ENCODE measurements at regions not wholly inside any gene's neighbourhood (a gene's known extent, or its start where the extent isn't known, plus 50 kb on each side); places are given as distances from the start of the nearest gene placed in this dataset.

DNA sequence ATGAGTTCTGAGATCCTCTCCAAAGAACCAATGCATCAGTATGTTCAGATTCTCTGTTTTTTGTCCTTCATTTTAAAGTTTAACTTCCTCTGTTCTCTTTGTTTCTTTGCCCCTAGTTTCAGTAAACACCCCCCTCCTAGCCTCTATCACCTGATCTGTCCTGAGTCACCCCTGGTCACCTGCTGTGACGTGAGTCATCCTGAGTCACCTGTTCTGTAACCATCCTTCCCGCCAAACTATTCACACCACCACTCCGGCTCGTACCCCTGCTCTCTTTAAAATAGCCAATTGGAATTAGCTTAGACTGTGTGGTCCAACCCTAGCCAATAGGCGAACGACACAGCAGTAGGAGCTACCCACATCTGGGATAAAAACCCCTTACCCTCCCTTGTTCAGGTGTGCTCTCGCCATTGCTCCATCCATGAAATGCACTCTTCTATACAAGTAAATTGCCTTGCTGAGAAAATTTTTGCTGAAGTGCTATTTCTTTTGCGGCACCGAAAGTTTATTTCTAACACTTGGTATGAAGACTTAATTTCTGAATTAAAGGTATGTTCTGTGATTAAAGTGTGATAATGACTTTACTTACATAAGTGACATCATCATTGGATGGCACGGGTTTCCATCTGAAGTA is 318.4 kb downstream of the AASDHPPT start:
- peaks cover 0 to 18% (median 5%) of the 10 kb centered on the region in 8 donors for H3K9me3 Mint-ChIP-seq
- H3K4me1 Mint-ChIP-seq = no peaks in the 10 kb centered on the region
- H3K27me3 ChIP-seq (ENCODE audit: insufficient read depth, low read length) = no peaks in the 10 kb centered on the region
- H3K36me3 Mint-ChIP-seq = no peaks in the 10 kb centered on the region
- H3K36me3 ChIP-seq (ENCODE audit: insufficient read depth, low read length) = no peaks in the 10 kb centered on the region
- ChIA-PET POLR2A (ENCODE audit: partially characterized antibody) (no interaction called here), CTCF (ENCODE audit: partially characterized antibody) (no interaction called here)
- H3K9me3 ChIP-seq (ENCODE audit: control insufficient read depth in 1 of 2, low read length in 2 of 2) = no peaks in the 10 kb centered on the region
- no peaks in the 10 kb centered on the region for H3K27me3 Mint-ChIP-seq
- H3K4me1 ChIP-seq (ENCODE audit: insufficient read depth, low read length) = no peaks in the 10 kb centered on the region
- no peak overlapping the region for H3K4me3 ChIP-seq (ENCODE audit: low read length in 2 of 2)
- no peak overlapping the region for H3K27ac Mint-ChIP-seq
- intact Hi-C loops (cut with micrococcal nuclease) = no loop called here
- H3K27ac ChIP-seq (ENCODE audit: low read depth, low read length) = no peak overlapping the region
- no peak overlapping the region for H3K4me3 Mint-ChIP-seq
- DNase-seq = no peak

DNA sequence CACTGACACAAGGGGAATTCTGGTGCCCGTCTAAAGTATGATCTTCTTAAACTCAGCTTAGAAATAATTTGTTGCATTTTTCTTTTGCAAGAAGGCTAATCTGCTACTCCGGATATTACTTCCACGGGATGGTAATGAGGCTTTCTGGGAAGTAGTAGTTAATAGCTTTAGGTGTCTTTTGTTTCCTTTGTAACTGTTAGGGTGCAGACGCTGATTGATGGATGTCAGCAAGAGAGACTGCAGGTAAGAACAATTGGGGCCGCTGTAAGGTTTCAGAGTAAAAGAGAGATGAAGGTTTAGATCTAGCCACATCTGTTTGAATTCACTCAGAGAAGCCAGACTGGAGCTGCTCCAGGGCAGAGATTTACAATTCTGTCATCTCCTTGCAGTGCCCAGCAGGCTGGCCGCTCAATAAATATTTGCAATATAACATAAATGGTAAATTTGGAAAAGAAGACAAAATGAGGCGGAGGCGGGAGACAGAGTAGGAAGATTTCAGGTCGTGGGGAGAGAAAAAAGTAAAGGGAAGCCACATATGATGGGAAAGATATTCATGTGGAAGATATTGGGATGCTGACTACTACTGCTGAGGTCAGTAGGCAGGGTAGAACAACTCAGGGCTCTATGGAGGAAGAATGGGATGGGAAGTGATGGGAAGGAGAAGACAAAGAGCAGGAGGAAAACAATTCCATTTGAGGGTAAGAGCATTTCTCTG is 320.5 kb downstream of the AASDHPPT start:
- Histone ChIP-seq H3K4me3 (ENCODE audit: low read length in 2 of 2) (no peak overlapping the region), H3K27ac (ENCODE audit: low read depth, low read length) (no peak overlapping the region), H3K4me1 (ENCODE audit: insufficient read depth, low read length) (no peaks in the 10 kb centered on the region), H3K27me3 (ENCODE audit: insufficient read depth, low read length) (no peaks in the 10 kb centered on the region), H3K36me3 (ENCODE audit: insufficient read depth, low read length) (no peaks in the 10 kb centered on the region), H3K9me3 (ENCODE audit: control insufficient read depth in 1 of 2, low read length in 2 of 2) (no peaks in the 10 kb centered on the region)
- ChIA-PET CTCF (ENCODE audit: partially characterized antibody) (no interaction called here), POLR2A (ENCODE audit: partially characterized antibody) (no interaction called here)
- H3K9me3 Mint-ChIP-seq = peaks cover 0 to 18% (median 5%) of the 10 kb centered on the region in 8 donors
- H3K4me1 Mint-ChIP-seq = no peaks in the 10 kb centered on the region
- H3K27me3 Mint-ChIP-seq = no peaks in the 10 kb centered on the region
- H3K27ac Mint-ChIP-seq = no peak overlapping the region
- no peak overlapping the region for H3K4me3 Mint-ChIP-seq
- no peaks in the 10 kb centered on the region for H3K36me3 Mint-ChIP-seq
- DNase-seq = no peak
- intact Hi-C loops (cut with micrococcal nuclease) = no loop called here

GRCh38 chr11:106398502-106399075 is 321.1 kb downstream of the AASDHPPT start:
- Mint-ChIP-seq H3K27ac (no peak overlapping the region), H3K27me3 (no peaks in the 10 kb centered on the region), H3K4me1 (no peaks in the 10 kb centered on the region), H3K4me3 (no peak overlapping the region), H3K9me3 (peaks cover 0 to 18% (median 4%) of the 10 kb centered on the region in 8 donors), H3K36me3 (no peaks in the 10 kb centered on the region)
- POLR2A ChIA-PET (ENCODE audit: partially characterized antibody) = no interaction called here
- DNase-seq = no peak
- Histone ChIP-seq H3K27me3 (ENCODE audit: insufficient read depth, low read length) (no peaks in the 10 kb centered on the region), H3K9me3 (ENCODE audit: control insufficient read depth in 1 of 2, low read length in 2 of 2) (no peaks in the 10 kb centered on the region), H3K36me3 (ENCODE audit: insufficient read depth, low read length) (no peaks in the 10 kb centered on the region), H3K4me3 (ENCODE audit: low read length in 2 of 2) (no peak overlapping the region), H3K27ac (ENCODE audit: low read depth, low read length) (no peak overlapping the region), H3K4me1 (ENCODE audit: insufficient read depth, low read length) (no peaks in the 10 kb centered on the region)
- intact Hi-C loops (cut with micrococcal nuclease) = no loop called here
- CTCF ChIA-PET (ENCODE audit: partially characterized antibody) = no interaction called here

DNA sequence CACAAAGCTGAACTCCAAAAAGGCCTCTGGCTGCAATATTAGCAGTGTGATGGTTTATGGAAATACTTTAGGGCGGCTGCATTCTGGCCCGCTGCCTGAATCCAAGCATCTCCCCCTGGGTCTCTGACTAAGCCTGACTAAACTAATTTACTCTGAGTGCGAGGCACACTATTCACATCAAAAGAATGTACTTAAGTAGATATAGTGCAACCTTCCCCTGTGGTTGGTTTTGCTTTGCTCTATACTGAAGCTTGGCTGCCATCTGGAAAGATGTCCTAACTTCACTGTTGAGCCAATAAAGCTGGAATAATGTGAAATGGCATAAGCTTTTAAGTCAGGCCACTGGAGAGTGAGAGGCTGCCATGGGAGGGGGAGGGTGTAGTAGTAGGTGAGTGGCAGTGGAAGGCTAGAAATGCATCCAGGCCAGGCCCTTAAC is 321.6 kb downstream of the AASDHPPT start:
- no peaks in the 10 kb centered on the region for H3K36me3 Mint-ChIP-seq
- intact Hi-C loops (cut with micrococcal nuclease) = no loop called here
- H3K27me3 Mint-ChIP-seq = no peaks in the 10 kb centered on the region
- POLR2A ChIA-PET (ENCODE audit: partially characterized antibody) = no interaction called here
- H3K4me1 ChIP-seq (ENCODE audit: insufficient read depth, low read length) = no peaks in the 10 kb centered on the region
- no peak for DNase-seq
- H3K27ac Mint-ChIP-seq = no peak overlapping the region
- no peaks in the 10 kb centered on the region for H3K27me3 ChIP-seq (ENCODE audit: insufficient read depth, low read length)
- no peak overlapping the region for H3K4me3 ChIP-seq (ENCODE audit: low read length in 2 of 2)
- H3K36me3 ChIP-seq (ENCODE audit: insufficient read depth, low read length) = no peaks in the 10 kb centered on the region
- H3K4me3 Mint-ChIP-seq = no peak overlapping the region
- no peaks in the 10 kb centered on the region for H3K9me3 ChIP-seq (ENCODE audit: control insufficient read depth in 1 of 2, low read length in 2 of 2)
- H3K9me3 Mint-ChIP-seq = peaks cover 0 to 18% (median 5%) of the 10 kb centered on the region in 8 donors
- CTCF ChIA-PET (ENCODE audit: partially characterized antibody) = no interaction called here
- no peaks in the 10 kb centered on the region for H3K4me1 Mint-ChIP-seq
- no peak overlapping the region for H3K27ac ChIP-seq (ENCODE audit: low read depth, low read length)

- H3K27ac Mint-ChIP-seq = no peak overlapping the region
- Histone ChIP-seq H3K9me3 (ENCODE audit: control insufficient read depth in 1 of 2, low read length in 2 of 2) (no peaks in the 10 kb centered on the region), H3K36me3 (ENCODE audit: insufficient read depth, low read length) (no peaks in the 10 kb centered on the region), H3K4me3 (ENCODE audit: low read length in 2 of 2) (no peak overlapping the region), H3K27ac (ENCODE audit: low read depth, low read length) (no peak overlapping the region), H3K4me1 (ENCODE audit: insufficient read depth, low read length) (no peaks in the 10 kb centered on the region), H3K27me3 (ENCODE audit: insufficient read depth, low read length) (no peaks in the 10 kb centered on the region)
- DNase-seq = no peak
- H3K4me1 Mint-ChIP-seq = no peaks in the 10 kb centered on the region
- H3K9me3 Mint-ChIP-seq = peaks cover 0 to 18% (median 5%) of the 10 kb centered on the region in 8 donors
- CTCF ChIA-PET (ENCODE audit: partially characterized antibody) = interaction anchor here (0.7 kb wide), 1 partner anchor 30 kb away, joined by 3 read pairs; no protein-coding TSS in a partner anchor
- POLR2A ChIA-PET (ENCODE audit: partially characterized antibody) = no interaction called here
- no peak overlapping the region for H3K4me3 Mint-ChIP-seq
- no peaks in the 10 kb centered on the region for H3K36me3 Mint-ChIP-seq
- H3K27me3 Mint-ChIP-seq = no peaks in the 10 kb centered on the region
- intact Hi-C loops (cut with micrococcal nuclease) = no loop called here
These were observed 322.2 kb downstream of the AASDHPPT start for GRCh38 chr11:106399624-106400023.

- H3K9me3 Mint-ChIP-seq = peaks cover 0 to 18% (median 6%) of the 10 kb centered on the region in 8 donors
- Histone ChIP-seq H3K27me3 (ENCODE audit: insufficient read depth, low read length) (no peaks in the 10 kb centered on the region), H3K4me3 (ENCODE audit: low read length in 2 of 2) (no peak overlapping the region), H3K4me1 (ENCODE audit: insufficient read depth, low read length) (no peaks in the 10 kb centered on the region), H3K9me3 (ENCODE audit: control insufficient read depth in 1 of 2, low read length in 2 of 2) (no peaks in the 10 kb centered on the region), H3K27ac (ENCODE audit: low read depth, low read length) (no peak overlapping the region), H3K36me3 (ENCODE audit: insufficient read depth, low read length) (no peaks in the 10 kb centered on the region)
- H3K27me3 Mint-ChIP-seq = no peaks in the 10 kb centered on the region
- ChIA-PET POLR2A (ENCODE audit: partially characterized antibody) (no interaction called here), CTCF (ENCODE audit: partially characterized antibody) (interaction anchor here (0.6 kb wide), 1 partner anchor 71 kb away, joined by 3 read pairs; no protein-coding TSS in a partner anchor)
- H3K4me1 Mint-ChIP-seq = no peaks in the 10 kb centered on the region
- no peak overlapping the region for H3K4me3 Mint-ChIP-seq
- intact Hi-C loops (cut with micrococcal nuclease) = no loop called here
- no peaks in the 10 kb centered on the region for H3K36me3 Mint-ChIP-seq
- DNase-seq = no peak
- H3K27ac Mint-ChIP-seq = no peak overlapping the region
These were observed 323.6 kb downstream of the AASDHPPT start for GRCh38 chr11:106400949-106401570.

DNA sequence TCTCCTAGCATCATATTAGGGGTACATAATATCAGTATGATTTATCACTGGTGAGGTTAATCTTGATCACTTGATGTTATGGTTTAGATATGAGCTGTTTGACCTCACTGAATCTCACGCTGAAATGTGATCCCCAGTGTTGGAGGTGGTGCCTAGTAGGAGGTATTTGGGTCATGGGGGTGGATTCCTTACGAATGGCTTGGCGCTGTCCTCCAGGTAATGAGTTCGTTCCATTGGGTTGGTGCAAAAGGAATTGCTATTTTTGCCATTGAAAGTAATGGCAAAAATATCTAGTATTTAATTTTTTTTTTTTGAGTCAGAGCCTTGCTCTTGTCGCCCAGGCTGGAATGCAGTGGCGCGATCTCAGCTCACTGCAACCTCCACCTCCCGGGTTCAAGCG is 326.3 kb downstream of the AASDHPPT start:
- intact Hi-C loops (cut with micrococcal nuclease) = no loop called here

More for the DNA sequence above, 326.3 kb downstream of the AASDHPPT start:
- H3K4me1 ChIP-seq (ENCODE audit: insufficient read depth, low read length) = no peaks in the 10 kb centered on the region
- H3K27me3 Mint-ChIP-seq = no peaks in the 10 kb centered on the region
- DNase-seq = no peak
- H3K9me3 ChIP-seq (ENCODE audit: control insufficient read depth in 1 of 2, low read length in 2 of 2) = no peaks in the 10 kb centered on the region
- no peaks in the 10 kb centered on the region for H3K36me3 Mint-ChIP-seq
- H3K27ac ChIP-seq (ENCODE audit: low read depth, low read length) = no peak overlapping the region
- no peak overlapping the region for H3K27ac Mint-ChIP-seq
- H3K9me3 Mint-ChIP-seq = peaks cover 0 to 9% (median 0%) of the 10 kb centered on the region in 8 donors
- no peaks in the 10 kb centered on the region for H3K4me1 Mint-ChIP-seq
- H3K4me3 ChIP-seq (ENCODE audit: low read length in 2 of 2) = no peak overlapping the region
- no peak overlapping the region for H3K4me3 Mint-ChIP-seq
- CTCF ChIA-PET (ENCODE audit: partially characterized antibody) = no interaction called here
- POLR2A ChIA-PET (ENCODE audit: partially characterized antibody) = no interaction called here
- no peaks in the 10 kb centered on the region for H3K27me3 ChIP-seq (ENCODE audit: insufficient read depth, low read length)
- H3K36me3 ChIP-seq (ENCODE audit: insufficient read depth, low read length) = no peaks in the 10 kb centered on the region

All from CD4-positive, alpha-beta memory T cell (primary cell).